SH-SY5Y (cell line): ENCODE measurements at regions not wholly inside any gene's neighbourhood (a gene's known extent, or its start where the extent isn't known, plus 50 kb on each side); places are given as distances from the start of the nearest gene placed in this dataset.

Experiments
- GATA2 ChIP-seq: IDR thresholded peaks from 2 replicates; pipeline ENCODE4 v1.6.1; 2011; ENCODE audit warnings: mild to moderate bottlenecking, low read depth, low read length
- GATA3 ChIP-seq: IDR thresholded peaks from 2 replicates; pipeline ENCODE4 v1.6.1; 2011; ENCODE audit warnings: low read depth, mild to moderate bottlenecking, low read length, moderate library complexity

- no peak for TF ChIP-seq GATA3
- no peak for TF ChIP-seq GATA2
Observed at GRCh38 chr4:12408364-12408763, 979.7 kb upstream of the HS3ST1 start.

GRCh38 chr4:12403175-12403574, 974.5 kb upstream of the HS3ST1 start:
- TF ChIP-seq GATA2 (no peak), GATA3 (no peak)

- TF ChIP-seq GATA2 (no peak), GATA3 (no peak)
Observed at GRCh38 chr4:12399781-12400180, 971.1 kb upstream of the HS3ST1 start.

GRCh38 chr4:12393631-12394262, 965.1 kb upstream of the HS3ST1 start:
- TF ChIP-seq GATA3 (no peak), GATA2 (no peak)

GRCh38 chr4:12389604-12390003, 960.9 kb upstream of the HS3ST1 start:
- TF ChIP-seq GATA2 (no peak), GATA3 (no peak)

- TF ChIP-seq GATA3 (no peak), GATA2 (no peak)
Observed at GRCh38 chr4:12382567-12382966, 953.9 kb upstream of the HS3ST1 start.

GRCh38 chr4:12379191-12379590, 950.5 kb upstream of the HS3ST1 start:
- TF ChIP-seq GATA3 (no peak), GATA2 (no peak)

GRCh38 chr4:12375805-12376204, 947.1 kb upstream of the HS3ST1 start:
- no peak for TF ChIP-seq GATA2
- no peak for TF ChIP-seq GATA3

GRCh38 chr4:12360391-12360790, 931.7 kb upstream of the HS3ST1 start:
- TF ChIP-seq GATA3: no peak
- TF ChIP-seq GATA2: no peak

- TF ChIP-seq GATA3 (no peak), GATA2 (no peak)
Observed at GRCh38 chr4:12359420-12359819, 930.7 kb upstream of the HS3ST1 start.

- TF ChIP-seq GATA3: no peak
- no peak for TF ChIP-seq GATA2
Observed at GRCh38 chr4:12324965-12325364, 896.3 kb upstream of the HS3ST1 start.

- no peak for TF ChIP-seq GATA2
- TF ChIP-seq GATA3: no peak
Observed at GRCh38 chr4:12319765-12320164, 891.1 kb upstream of the HS3ST1 start.

GRCh38 chr4:12304905-12305304, 876.2 kb upstream of the HS3ST1 start:
- TF ChIP-seq GATA2: no peak
- TF ChIP-seq GATA3: no peak

GRCh38 chr4:12296366-12296765, 867.7 kb upstream of the HS3ST1 start:
- no peak for TF ChIP-seq GATA3
- no peak for TF ChIP-seq GATA2

GRCh38 chr4:12293906-12294525, 865.3 kb upstream of the HS3ST1 start:
- TF ChIP-seq GATA3 (no peak), GATA2 (no peak)

GRCh38 chr4:12286351-12286750, 857.7 kb upstream of the HS3ST1 start:
- TF ChIP-seq GATA3: no peak

GRCh38 chr4:12270546-12270945, 841.9 kb upstream of the HS3ST1 start:
- TF ChIP-seq GATA2 (no peak), GATA3 (no peak)
